Fibroblast of villous mesenchyme (primary cell): ENCODE measurements at regions not wholly inside any gene's neighbourhood (a gene's known extent, or its start where the extent isn't known, plus 50 kb on each side); places are given as distances from the start of the nearest gene placed in this dataset.

Experiments used
- DNase-seq: peaks from one replicate; pipeline ENCODE4 v3.0.0-alpha.2; 2010; ENCODE audit warnings: low read depth
- H3K4me3 ChIP-seq: 2 replicates; pipeline ENCODE4 v1.5.1; 2011; ENCODE audit warnings: low read depth, mild to moderate bottlenecking, low read length
- TF ChIP-seq, protein P1 (sequence below): IDR thresholded peaks from 2 replicates; pipeline ENCODE4 v1.5.1; 2012; ENCODE audit warnings: low read depth, mild to moderate bottlenecking, low read length; ENCODE audit not compliant: insufficient read depth

DNA sequence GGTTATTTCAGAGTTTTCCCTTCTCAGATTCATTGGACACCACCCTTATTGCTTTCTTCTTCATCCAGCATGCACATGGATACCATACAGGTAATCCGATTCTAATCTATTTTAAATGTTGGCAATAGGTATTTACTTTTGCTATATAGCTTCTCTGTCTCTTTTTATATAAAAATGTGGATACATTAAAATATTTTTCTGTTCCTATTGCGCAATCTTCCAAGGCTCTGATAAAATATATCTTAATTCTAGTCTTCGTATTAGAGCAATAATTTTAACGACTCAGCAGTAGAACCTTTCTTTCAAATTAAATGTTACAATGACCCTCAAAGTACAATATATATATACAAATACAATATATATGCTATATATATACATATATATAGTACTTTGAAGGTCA, 239.8 kb downstream of the DCAF12L2 start:
- TF ChIP-seq, protein P1, sequence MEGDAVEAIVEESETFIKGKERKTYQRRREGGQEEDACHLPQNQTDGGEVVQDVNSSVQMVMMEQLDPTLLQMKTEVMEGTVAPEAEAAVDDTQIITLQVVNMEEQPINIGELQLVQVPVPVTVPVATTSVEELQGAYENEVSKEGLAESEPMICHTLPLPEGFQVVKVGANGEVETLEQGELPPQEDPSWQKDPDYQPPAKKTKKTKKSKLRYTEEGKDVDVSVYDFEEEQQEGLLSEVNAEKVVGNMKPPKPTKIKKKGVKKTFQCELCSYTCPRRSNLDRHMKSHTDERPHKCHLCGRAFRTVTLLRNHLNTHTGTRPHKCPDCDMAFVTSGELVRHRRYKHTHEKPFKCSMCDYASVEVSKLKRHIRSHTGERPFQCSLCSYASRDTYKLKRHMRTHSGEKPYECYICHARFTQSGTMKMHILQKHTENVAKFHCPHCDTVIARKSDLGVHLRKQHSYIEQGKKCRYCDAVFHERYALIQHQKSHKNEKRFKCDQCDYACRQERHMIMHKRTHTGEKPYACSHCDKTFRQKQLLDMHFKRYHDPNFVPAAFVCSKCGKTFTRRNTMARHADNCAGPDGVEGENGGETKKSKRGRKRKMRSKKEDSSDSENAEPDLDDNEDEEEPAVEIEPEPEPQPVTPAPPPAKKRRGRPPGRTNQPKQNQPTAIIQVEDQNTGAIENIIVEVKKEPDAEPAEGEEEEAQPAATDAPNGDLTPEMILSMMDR: no peak
- H3K4me3 ChIP-seq: no peak overlapping the region
- DNase-seq: no peak

DNA sequence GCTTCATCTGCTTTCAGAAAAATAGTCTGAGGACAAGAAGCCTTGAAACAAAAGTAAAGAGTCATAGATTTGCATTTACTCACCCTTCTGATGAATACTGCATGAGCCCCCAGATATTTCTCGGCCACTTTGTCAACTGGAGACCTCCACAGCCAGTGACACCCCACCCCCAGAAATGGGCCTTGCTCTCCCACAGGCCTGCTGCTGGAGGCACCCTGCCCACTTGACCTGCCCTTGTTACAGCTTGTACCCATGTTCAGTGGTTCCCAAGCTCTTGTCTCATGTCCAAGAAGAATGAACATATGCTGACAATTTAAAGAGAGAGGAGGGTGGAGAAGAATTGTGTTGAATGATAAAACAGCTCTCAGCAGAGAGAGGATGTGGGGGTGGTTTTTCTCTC, 225.1 kb downstream of the DCAF12L2 start:
- no peak overlapping the region for H3K4me3 ChIP-seq
- no peak for DNase-seq
- TF ChIP-seq, protein P1: no peak

GRCh38 chrX:125947501-125947900, 218.6 kb downstream of the DCAF12L2 start:
- DNase-seq: no peak
- TF ChIP-seq, protein P1: no peak
- H3K4me3 ChIP-seq: no peak overlapping the region

- no peak for DNase-seq
- TF ChIP-seq, protein P1: no peak
- no peak overlapping the region for H3K4me3 ChIP-seq
Measured at GRCh38 chrX:125952973-125953372, 213.1 kb downstream of the DCAF12L2 start.

- DNase-seq: no peak
- H3K4me3 ChIP-seq: no peak overlapping the region
- TF ChIP-seq, protein P1: no peak
Measured at GRCh38 chrX:125953814-125954213, 212.3 kb downstream of the DCAF12L2 start.

GRCh38 chrX:125954236-125954635, 211.9 kb downstream of the DCAF12L2 start:
- no peak overlapping the region for H3K4me3 ChIP-seq
- TF ChIP-seq, protein P1: no peak
- no peak for DNase-seq

GRCh38 chrX:125977851-125978250, 188.2 kb downstream of the DCAF12L2 start:
- TF ChIP-seq, protein P1: no peak
- no peak overlapping the region for H3K4me3 ChIP-seq
- DNase-seq: no peak
